ENCODE measurements at regions not wholly inside any gene's neighbourhood (a gene's known extent, or its start where the extent isn't known, plus 50 kb on each side); places are given as distances from the start of the nearest gene placed in this dataset.

DNA sequence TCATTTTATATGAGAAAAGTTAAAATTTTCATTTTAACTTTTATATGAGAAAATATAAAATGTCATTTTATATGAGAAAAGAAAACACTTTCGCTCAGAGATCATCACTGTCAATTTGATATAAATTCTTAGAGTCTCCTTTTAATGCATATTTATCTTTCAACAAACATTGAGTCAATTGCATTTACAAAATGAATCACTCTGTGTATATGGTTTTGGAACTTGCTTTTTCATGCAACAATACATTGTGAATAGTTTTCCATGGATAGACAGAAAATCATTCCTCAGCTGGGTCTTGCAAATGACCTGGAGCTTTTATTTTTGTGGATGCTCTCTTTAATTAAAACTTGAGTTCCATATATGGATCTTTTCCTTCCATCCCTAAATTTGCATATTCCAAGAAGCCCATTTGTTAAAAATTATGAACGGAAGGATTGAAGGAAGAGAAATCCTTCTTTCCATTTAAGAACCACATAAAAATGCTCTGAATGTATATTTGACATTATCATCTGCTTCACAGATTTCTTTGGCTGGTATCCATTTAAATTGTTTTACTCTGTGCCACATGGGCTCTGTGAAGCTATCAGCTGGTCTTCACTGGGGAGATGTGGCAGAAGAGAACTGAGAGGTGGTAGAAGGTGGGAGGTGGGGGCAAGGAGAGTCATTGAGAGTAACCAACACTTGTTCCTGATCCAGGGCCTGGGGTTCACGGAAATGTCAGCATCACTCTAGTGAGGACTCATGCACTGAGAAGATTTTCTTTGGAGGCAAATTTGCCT lies 104.1 kb downstream of the QPCT start:
- no peaks in the 10 kb centered on the region for H3K79me2 ChIP-seq
- no peaks in the 10 kb centered on the region for H4K20me1 ChIP-seq (ENCODE audit: insufficient read depth, poor library complexity, severe bottlenecking)
- peaks cover 3% of the 10 kb centered on the region for H3K4me1 ChIP-seq (ENCODE audit: insufficient read depth)
- no peak overlapping the region for H3K4me3 ChIP-seq
- no peak overlapping the region for H3K4me2 ChIP-seq
- H2AFZ ChIP-seq: no peak overlapping the region
- H3K9me3 ChIP-seq (ENCODE audit: low read depth): no peaks in the 10 kb centered on the region
- H3K27me3 ChIP-seq: no peaks in the 10 kb centered on the region
- no peaks in the 10 kb centered on the region for H3K36me3 ChIP-seq (replicated peaks; ENCODE audit: insufficient read depth, low read depth)
- TF ChIP-seq, protein P1, sequence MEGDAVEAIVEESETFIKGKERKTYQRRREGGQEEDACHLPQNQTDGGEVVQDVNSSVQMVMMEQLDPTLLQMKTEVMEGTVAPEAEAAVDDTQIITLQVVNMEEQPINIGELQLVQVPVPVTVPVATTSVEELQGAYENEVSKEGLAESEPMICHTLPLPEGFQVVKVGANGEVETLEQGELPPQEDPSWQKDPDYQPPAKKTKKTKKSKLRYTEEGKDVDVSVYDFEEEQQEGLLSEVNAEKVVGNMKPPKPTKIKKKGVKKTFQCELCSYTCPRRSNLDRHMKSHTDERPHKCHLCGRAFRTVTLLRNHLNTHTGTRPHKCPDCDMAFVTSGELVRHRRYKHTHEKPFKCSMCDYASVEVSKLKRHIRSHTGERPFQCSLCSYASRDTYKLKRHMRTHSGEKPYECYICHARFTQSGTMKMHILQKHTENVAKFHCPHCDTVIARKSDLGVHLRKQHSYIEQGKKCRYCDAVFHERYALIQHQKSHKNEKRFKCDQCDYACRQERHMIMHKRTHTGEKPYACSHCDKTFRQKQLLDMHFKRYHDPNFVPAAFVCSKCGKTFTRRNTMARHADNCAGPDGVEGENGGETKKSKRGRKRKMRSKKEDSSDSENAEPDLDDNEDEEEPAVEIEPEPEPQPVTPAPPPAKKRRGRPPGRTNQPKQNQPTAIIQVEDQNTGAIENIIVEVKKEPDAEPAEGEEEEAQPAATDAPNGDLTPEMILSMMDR (IDR thresholded peaks at IDR 0.05; ENCODE audit: poor library complexity): no peak
- TF ChIP-seq EZH2 (IDR thresholded peaks at IDR 0.05; ENCODE audit: borderline replicate concordance) (no peak), EZH2phosphoT487 (IDR thresholded peaks at IDR 0.05; ENCODE audit: low read depth, severe bottlenecking, unreplicated experiment) (no peak)
- no peaks in the 10 kb centered on the region for H3K9me2 ChIP-seq (replicated peaks; ENCODE audit: insufficient read depth)
- DNase-seq (ENCODE audit: low spot score): no peak
- no peak overlapping the region for H3K27ac ChIP-seq
- WGBS (ENCODE audit: low lambda C conversion rate, missing lambda C conversion rate): 72% methylated on average over 3 of the region's 3 CpGs

DNA sequence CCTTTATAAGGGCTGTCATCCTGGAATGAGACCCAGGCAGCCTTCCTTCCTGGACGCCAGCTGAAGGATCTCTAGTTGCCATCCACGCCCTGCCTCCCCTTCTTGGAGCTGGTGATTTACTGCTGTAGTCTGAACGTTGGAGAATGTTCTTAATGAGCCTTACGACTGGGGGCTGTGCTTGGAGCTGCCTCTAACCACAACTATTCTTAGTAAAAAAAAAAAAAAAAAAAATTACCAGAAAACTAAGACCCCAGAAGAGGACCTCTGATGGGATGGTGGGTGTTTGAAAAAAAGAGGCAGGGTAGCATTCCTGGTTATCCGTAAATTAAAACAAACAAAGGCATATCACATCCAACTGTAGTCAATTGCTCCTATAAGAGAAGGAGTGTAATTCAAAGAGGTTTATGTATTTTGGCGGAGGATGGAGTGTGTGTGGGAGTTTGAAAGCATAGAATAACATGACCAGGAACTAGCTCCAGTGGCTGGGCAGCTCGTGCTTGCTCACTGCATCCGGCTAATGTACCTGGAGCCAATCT lies 105.4 kb downstream of the QPCT start:
- WGBS (ENCODE audit: low lambda C conversion rate, missing lambda C conversion rate): 54% methylated on average over 8 of the region's 8 CpGs
- no peaks in the 10 kb centered on the region for H4K20me1 ChIP-seq (ENCODE audit: insufficient read depth, poor library complexity, severe bottlenecking)
- H3K27me3 ChIP-seq: no peaks in the 10 kb centered on the region
- H3K36me3 ChIP-seq (replicated peaks; ENCODE audit: insufficient read depth, low read depth): no peaks in the 10 kb centered on the region
- no peak overlapping the region for H3K27ac ChIP-seq
- no peaks in the 10 kb centered on the region for H3K79me2 ChIP-seq
- DNase-seq (ENCODE audit: low spot score): no peak
- peaks cover 3% of the 10 kb centered on the region for H3K4me1 ChIP-seq (ENCODE audit: insufficient read depth)
- H3K9me3 ChIP-seq (ENCODE audit: low read depth): no peaks in the 10 kb centered on the region
- TF ChIP-seq EZH2 (IDR thresholded peaks at IDR 0.05; ENCODE audit: borderline replicate concordance) (no peak), EZH2phosphoT487 (IDR thresholded peaks at IDR 0.05; ENCODE audit: low read depth, severe bottlenecking, unreplicated experiment) (no peak)
- TF ChIP-seq, protein P1 (IDR thresholded peaks at IDR 0.05; ENCODE audit: poor library complexity): no peak
- no peak overlapping the region for H3K4me3 ChIP-seq
- no peak overlapping the region for H2AFZ ChIP-seq
- H3K4me2 ChIP-seq: no peak overlapping the region
- no peaks in the 10 kb centered on the region for H3K9me2 ChIP-seq (replicated peaks; ENCODE audit: insufficient read depth)

DNA sequence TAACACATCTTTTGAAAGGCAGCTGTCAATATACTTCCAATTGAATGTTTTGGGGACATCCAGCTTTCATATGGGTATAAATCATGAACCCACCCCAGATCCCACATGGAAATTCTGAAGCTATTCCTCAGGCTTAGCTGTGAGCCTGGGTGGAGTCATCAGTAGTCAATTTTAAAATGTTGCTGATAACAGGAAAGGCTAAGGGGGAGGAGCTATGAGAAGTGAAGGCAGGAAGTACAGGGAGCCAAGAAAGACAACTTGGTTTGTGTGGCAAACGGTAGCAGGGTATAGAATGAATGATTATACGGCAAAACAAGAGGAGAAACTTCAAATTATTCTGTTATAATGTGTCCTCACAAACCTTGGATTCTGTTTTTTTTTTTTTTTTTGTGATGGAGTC lies 108.6 kb downstream of the QPCT start:
- H3K4me2 ChIP-seq: no peak overlapping the region
- H2AFZ ChIP-seq: no peak overlapping the region
- no peaks in the 10 kb centered on the region for H3K79me2 ChIP-seq
- H3K27ac ChIP-seq: no peak overlapping the region
- no peaks in the 10 kb centered on the region for H3K9me3 ChIP-seq (ENCODE audit: low read depth)
- no peaks in the 10 kb centered on the region for H4K20me1 ChIP-seq (ENCODE audit: insufficient read depth, poor library complexity, severe bottlenecking)
- H3K36me3 ChIP-seq (replicated peaks; ENCODE audit: insufficient read depth, low read depth): no peaks in the 10 kb centered on the region
- H3K9me2 ChIP-seq (replicated peaks; ENCODE audit: insufficient read depth): no peaks in the 10 kb centered on the region
- WGBS (ENCODE audit: low lambda C conversion rate, missing lambda C conversion rate): 89% methylated on average over 2 of the region's 2 CpGs
- H3K27me3 ChIP-seq: no peaks in the 10 kb centered on the region
- DNase-seq (ENCODE audit: low spot score): no peak
- TF ChIP-seq, protein P1 (IDR thresholded peaks at IDR 0.05; ENCODE audit: poor library complexity): no peak
- no peak for TF ChIP-seq EZH2 (IDR thresholded peaks at IDR 0.05; ENCODE audit: borderline replicate concordance)
- TF ChIP-seq EZH2phosphoT487 (IDR thresholded peaks at IDR 0.05; ENCODE audit: low read depth, severe bottlenecking, unreplicated experiment): no peak
- H3K4me3 ChIP-seq: no peak overlapping the region
- peaks cover 3% of the 10 kb centered on the region for H3K4me1 ChIP-seq (ENCODE audit: insufficient read depth)
